H1 (cell line): ENCODE measurements at regions not wholly inside any gene's neighbourhood (a gene's known extent, or its start where the extent isn't known, plus 50 kb on each side); places are given as distances from the start of the nearest gene placed in this dataset.

ENCODE experiments used
- CTCF ChIA-PET: fragments of 300-600 bp; sonication (Branson Sonifier 250); formaldehyde crosslinking; loops from one replicate; lab custom pipeline; 2021; ENCODE audit not compliant: partially characterized antibody; lab: Charles Lee
- POLR2A ChIA-PET: fragments of 300-600 bp; sonication (Branson Sonifier 250); formaldehyde crosslinking; loops from one replicate; lab custom pipeline; 2021; ENCODE audit warnings: inconsistent platforms; ENCODE audit not compliant: partially characterized antibody; lab: Charles Lee
- DNase-seq, 2 experiments: peaks; one replicate each; pipeline versions ENCODE4 v3.0.0 to v3.0.0-alpha.2; 2010 to 2022; ENCODE audit warnings: low spot score in 2 of 2, low read depth in 1 of 2, mixed read lengths in 1 of 2
- FAIRE-seq: peaks from 2 replicates; lab custom pipeline; 2011; peaks lifted over from hg19 to GRCh38; lab: Jason Lieb, UNC
- H2AFZ ChIP-seq: 2 replicates; pipeline ENCODE4 v1.8.1; 2012; ENCODE audit warnings: low read length, inconsistent platforms
- H2AK5ac ChIP-seq: 2 replicates; pipeline ENCODE4 v1.6.1; 2013; ENCODE audit warnings: low read depth, low read length
- H2BK120ac ChIP-seq: replicated peaks from 2 replicates; pipeline ENCODE3; 2013; ENCODE audit warnings: low read depth, low read length, inconsistent platforms
- H2BK12ac ChIP-seq: 2 replicates; pipeline ENCODE4 v1.6.1; 2013; ENCODE audit warnings: low read depth, low read length
- H2BK15ac ChIP-seq: 2 replicates; pipeline ENCODE4 v1.6.1; 2013; ENCODE audit warnings: low read length
- H2BK20ac ChIP-seq: 2 replicates; pipeline ENCODE4 v1.6.1; 2013; ENCODE audit warnings: low read length
- H2BK5ac ChIP-seq: 2 replicates; pipeline ENCODE4 v1.6.1; 2013; ENCODE audit warnings: low read depth, low read length
- H3K14ac ChIP-seq: 2 replicates; pipeline ENCODE4 v1.6.1; 2013; ENCODE audit warnings: inconsistent platforms; ENCODE audit not compliant: insufficient read length
- H3K18ac ChIP-seq: 2 replicates; pipeline ENCODE4 v1.6.1; 2013; ENCODE audit warnings: low read length; ENCODE audit errors: extremely low read depth
- H3K23ac ChIP-seq: 2 replicates; pipeline ENCODE4 v1.6.1; 2013; ENCODE audit warnings: inconsistent platforms; ENCODE audit not compliant: insufficient read length
- H3K23me2 ChIP-seq: 2 replicates; pipeline ENCODE4 v1.6.1; 2013; ENCODE audit warnings: low read depth, low read length
- H3K27ac ChIP-seq: 2 replicates; pipeline ENCODE4 v1.6.1; 2011; ENCODE audit warnings: low read depth, low read length, inconsistent platforms
- H3K27me3 ChIP-seq, 4 experiments: replicated peaks in 1 of 4; 1 replicate in 1 of 4; 2 replicates in 3 of 4; pipeline versions ENCODE4 v1.6.1 to v1.8.1; 2011 to 2013; ENCODE audit warnings: low read length in 3 of 4, mild to moderate bottlenecking in 3 of 4, inconsistent platforms in 2 of 4, mixed read lengths in 2 of 4, moderate library complexity in 1 of 4; ENCODE audit not compliant: control insufficient read depth in 3 of 4, insufficient read depth in 3 of 4; ENCODE audit errors: extremely low read depth in 1 of 4
- H3K36me3 ChIP-seq, 4 experiments: 2 replicates each; pipeline versions ENCODE4 v1.6.1 to v1.8.1; 2011 to 2013; ENCODE audit warnings: mild to moderate bottlenecking in 4 of 4, low read length in 3 of 4, moderate library complexity in 2 of 4, control low read depth in 1 of 4, inconsistent platforms in 1 of 4; ENCODE audit not compliant: insufficient read depth in 4 of 4, control insufficient read depth in 2 of 4
- H3K4ac ChIP-seq: replicated peaks from 2 replicates; pipeline ENCODE3; 2013; ENCODE audit warnings: low read length, low read depth, mixed read lengths, inconsistent platforms; ENCODE audit not compliant: insufficient read length
- H3K4me1 ChIP-seq, 4 experiments: replicated peaks in 1 of 4; 1 replicate in 1 of 4; 2 replicates in 3 of 4; pipeline versions ENCODE4 v1.6.1 to v1.8.1; 2011 to 2013; ENCODE audit warnings: low read length in 3 of 4, inconsistent platforms in 2 of 4, mixed read lengths in 1 of 4; ENCODE audit not compliant: insufficient read depth in 4 of 4, control insufficient read depth in 3 of 4
- H3K4me2 ChIP-seq, 2 experiments: 2 replicates each; pipeline versions ENCODE4 v1.6.1 to v1.8.1; 2011 to 2013; ENCODE audit warnings: low read depth in 2 of 2, low read length in 2 of 2, control low read depth in 1 of 2, inconsistent platforms in 1 of 2, mild to moderate bottlenecking in 1 of 2; ENCODE audit not compliant: insufficient read depth in 1 of 2
- H3K4me3 ChIP-seq, 4 experiments: fragments of 200-600, 300-600 bp in 1 of 4; sonication (generic), shearing (Covaris generic), sonication (Bioruptor Twin) in 1 of 4; 2 replicates each; pipeline versions ENCODE4 v1.5.1 to v1.8.1; 2011 to 2016; ENCODE audit warnings: low read length in 4 of 4, low read depth in 3 of 4, control low read depth in 2 of 4, inconsistent platforms in 2 of 4, mild to moderate bottlenecking in 2 of 4, mixed read lengths in 1 of 4, moderate library complexity in 1 of 4; ENCODE audit not compliant: insufficient read depth in 2 of 4; ENCODE audit errors: extremely low read depth in 1 of 4
- H3K56ac ChIP-seq: replicated peaks from 2 replicates; pipeline ENCODE3; 2013; ENCODE audit warnings: low read depth, mild to moderate bottlenecking, mixed read lengths, low read length, inconsistent platforms; ENCODE audit not compliant: insufficient read length
- H3K79me1 ChIP-seq: 2 replicates; pipeline ENCODE4 v1.6.1; 2013; ENCODE audit warnings: low read depth, low read length, control low read depth
- H3K79me2 ChIP-seq, 2 experiments: 2 replicates each; pipeline versions ENCODE4 v1.6.1 to v1.8.1; 2012 to 2013; ENCODE audit warnings: low read length in 2 of 2, mild to moderate bottlenecking in 2 of 2, inconsistent platforms in 1 of 2; ENCODE audit not compliant: insufficient read depth in 2 of 2, control insufficient read depth in 1 of 2
- H3K9ac ChIP-seq, 4 experiments: replicated peaks in 1 of 4; 1 replicate in 1 of 4; 2 replicates in 3 of 4; pipeline versions ENCODE4 v1.6.1 to v1.8.1; 2011 to 2013; ENCODE audit warnings: low read depth in 3 of 4, low read length in 3 of 4, control low read depth in 2 of 4, mild to moderate bottlenecking in 2 of 4, moderate library complexity in 2 of 4, inconsistent platforms in 1 of 4; ENCODE audit errors: extremely low read depth in 1 of 4
- H3K9me3 ChIP-seq, 2 experiments: 2 replicates each; pipeline versions ENCODE4 v1.6.1 to v1.8.1; 2012 to 2013; ENCODE audit warnings: mild to moderate bottlenecking in 2 of 2, moderate library complexity in 2 of 2, control low read depth in 1 of 2, inconsistent platforms in 1 of 2, low read depth in 1 of 2, low read length in 1 of 2, mixed read lengths in 1 of 2; ENCODE audit not compliant: insufficient read depth in 2 of 2
- H4K20me1 ChIP-seq, 2 experiments: replicated peaks in 1 of 2; 2 replicates each; pipeline versions ENCODE3 to v1.8.1; 2011 to 2013; ENCODE audit warnings: inconsistent platforms in 2 of 2, low read length in 2 of 2, mild to moderate bottlenecking in 1 of 2; ENCODE audit not compliant: insufficient read depth in 2 of 2, control insufficient read depth in 1 of 2
- H4K5ac ChIP-seq: 2 replicates; pipeline ENCODE4 v1.6.1; 2013; ENCODE audit warnings: low read length, low read depth, mixed read lengths, inconsistent platforms; ENCODE audit not compliant: insufficient read length
- H4K8ac ChIP-seq: 2 replicates; pipeline ENCODE4 v1.8.0; 2013; ENCODE audit warnings: mild to moderate bottlenecking, moderate library complexity, low read length, inconsistent platforms; ENCODE audit not compliant: insufficient read depth; ENCODE audit errors: extremely low read depth
- H4K91ac ChIP-seq: replicated peaks from 2 replicates; pipeline ENCODE3; 2013; ENCODE audit warnings: low read length, mixed read lengths, inconsistent platforms; ENCODE audit not compliant: insufficient read length
- RNF2 ChIP-seq: fragments of 200-900, 300-1000 bp; sonication (generic); IDR thresholded peaks from 2 replicates; pipeline ENCODE4 v1.7.1; 2016; ENCODE audit warnings: borderline replicate concordance, low read depth, mild to moderate bottlenecking, antibody characterized with exemption, low read length; ENCODE audit not compliant: poor library complexity, severe bottlenecking; ENCODE audit errors: missing control alignments
- ZNF274 ChIP-seq: IDR thresholded peaks from 2 replicates; pipeline ENCODE4 v1.7.0; 2012; ENCODE audit warnings: low read length, borderline replicate concordance; ENCODE audit errors: extremely low read depth
- WGBS, 2 experiments: shearing (Covaris generic) in 1 of 2; methylation state at CpG; one replicate each; pipeline versions ENCODE4 v1.1.6 to v1.1.7; 2013 to 2015; ENCODE audit warnings: low lambda C conversion rate in 2 of 2, mixed read lengths in 2 of 2, inconsistent platforms in 1 of 2, low coverage in 1 of 2, missing lambda C conversion rate in 1 of 2; ENCODE audit not compliant: insufficient replicate concordance in 2 of 2, insufficient coverage in 1 of 2, insufficient read length in 1 of 2; ENCODE audit errors: extremely low coverage in 1 of 2, missing lambda C conversion rate in 1 of 2; 5-methylcytosine and 5-hydroxymethylcytosine counted together

DNA sequence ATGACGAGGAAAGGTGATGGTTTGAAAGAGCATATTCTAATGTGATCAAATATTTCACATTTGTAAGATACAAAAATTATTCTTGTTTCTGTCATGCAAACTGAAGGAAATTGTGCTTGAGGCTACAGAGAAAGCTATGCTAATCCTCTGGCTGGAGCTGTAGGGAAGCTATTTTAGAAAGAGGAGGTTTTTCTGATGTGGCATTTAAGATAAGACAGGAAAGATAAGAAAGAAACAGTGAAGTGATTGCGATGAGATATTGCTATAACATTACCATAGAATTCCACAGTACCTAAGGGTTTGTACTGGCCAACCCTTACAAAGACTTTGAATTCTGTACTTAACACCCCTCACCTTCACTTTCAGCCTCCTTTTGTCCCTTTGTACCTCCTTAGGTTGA is 205.2 kb upstream of the LMCD1 start:
- H3K4me1 ChIP-seq, result no peaks in the 10 kb centered on the region
- CTCF ChIA-PET, result interaction anchor here (1.4 to 1.7 kb wide), 2 partner anchors 18 to 57 kb away, joined by 5 read pairs; no protein-coding TSS in a partner anchor
- no peak overlapping the region for H2BK5ac ChIP-seq

More for the DNA sequence above, 205.2 kb upstream of the LMCD1 start:
- FAIRE-seq (no peak), DNase-seq (no peak)
- H2BK15ac ChIP-seq, result no peak overlapping the region
- H3K4me3 ChIP-seq, result no peak overlapping the region
- H3K23me2 ChIP-seq, result no peaks in the 10 kb centered on the region
- H2BK120ac ChIP-seq, result no peak overlapping the region
- no peaks in the 10 kb centered on the region for H3K9me3 ChIP-seq
- no peak overlapping the region for H2AK5ac ChIP-seq
- H4K5ac ChIP-seq, result no peak overlapping the region
- H4K91ac ChIP-seq, result no peak overlapping the region
- no peaks in the 10 kb centered on the region for H3K79me1 ChIP-seq
- TF ChIP-seq ZNF274, result no peak
- TF ChIP-seq RNF2, result no peak
- H3K14ac ChIP-seq, result no peak overlapping the region
- H3K9ac ChIP-seq, result no peak overlapping the region
- H3K56ac ChIP-seq, result no peak overlapping the region
- POLR2A ChIA-PET, result no interaction called here
- H3K27me3 ChIP-seq, result no peaks in the 10 kb centered on the region
- H2BK12ac ChIP-seq, result no peak overlapping the region
- H3K27ac ChIP-seq, result no peak overlapping the region
- no peak overlapping the region for H3K4ac ChIP-seq
- H3K4me2 ChIP-seq, result no peak overlapping the region
- no peaks in the 10 kb centered on the region for H4K20me1 ChIP-seq
- no peaks in the 10 kb centered on the region for H3K79me2 ChIP-seq
- no peak overlapping the region for H3K23ac ChIP-seq
- no peak overlapping the region for H2BK20ac ChIP-seq
- H3K36me3 ChIP-seq, result no peaks in the 10 kb centered on the region
- no peak overlapping the region for H4K8ac ChIP-seq
- H2AFZ ChIP-seq, result no peak overlapping the region
- no peak overlapping the region for H3K18ac ChIP-seq
- WGBS, 2 experiments, result 88% methylated on average over 2 of the region's 2 CpGs; no CpG with 5 or more reads in 1 of the 2 experiments
